ENCODE measurements at regions not wholly inside any gene's neighbourhood (a gene's known extent, or its start where the extent isn't known, plus 50 kb on each side); places are given as distances from the start of the nearest gene placed in this dataset.
A peak's percentile ranks its signal among the peaks of the same experiment; 100 is the strongest.

DNA sequence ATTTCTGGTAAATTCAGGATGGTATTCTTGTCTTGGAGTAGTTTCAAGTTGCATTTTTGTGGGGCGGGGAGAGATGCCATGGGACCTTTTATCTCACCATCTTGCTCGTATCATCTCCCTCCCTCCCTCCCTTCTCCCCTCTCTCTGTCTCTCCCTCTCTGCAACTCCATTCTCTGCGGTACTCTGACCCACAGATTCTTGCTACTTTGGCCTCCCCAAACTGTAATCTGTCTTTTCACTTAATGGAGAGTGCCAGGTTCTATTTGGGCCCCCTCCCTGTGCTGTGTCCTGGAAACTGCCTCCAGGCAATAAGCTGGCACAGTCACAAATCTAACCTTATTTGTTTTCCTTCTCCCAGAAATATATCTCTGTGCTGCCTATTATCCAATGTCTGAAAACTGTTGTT is 175.2 kb downstream of the PAWR start (continued):
- no peak for TF ChIP-seq ETS1 (IDR thresholded peaks at IDR 0.05)
- no peak for TF ChIP-seq CREB1 (CRISPR knock-in tag; IDR thresholded peaks at IDR 0.05; ENCODE audit: low read depth)
- no peak for TF ChIP-seq EZH2phosphoT487 (IDR thresholded peaks at IDR 0.05; ENCODE audit: unreplicated experiment)
- no peak for TF ChIP-seq NANOG (IDR thresholded peaks at IDR 0.05; ENCODE audit: borderline replicate concordance)

DNA sequence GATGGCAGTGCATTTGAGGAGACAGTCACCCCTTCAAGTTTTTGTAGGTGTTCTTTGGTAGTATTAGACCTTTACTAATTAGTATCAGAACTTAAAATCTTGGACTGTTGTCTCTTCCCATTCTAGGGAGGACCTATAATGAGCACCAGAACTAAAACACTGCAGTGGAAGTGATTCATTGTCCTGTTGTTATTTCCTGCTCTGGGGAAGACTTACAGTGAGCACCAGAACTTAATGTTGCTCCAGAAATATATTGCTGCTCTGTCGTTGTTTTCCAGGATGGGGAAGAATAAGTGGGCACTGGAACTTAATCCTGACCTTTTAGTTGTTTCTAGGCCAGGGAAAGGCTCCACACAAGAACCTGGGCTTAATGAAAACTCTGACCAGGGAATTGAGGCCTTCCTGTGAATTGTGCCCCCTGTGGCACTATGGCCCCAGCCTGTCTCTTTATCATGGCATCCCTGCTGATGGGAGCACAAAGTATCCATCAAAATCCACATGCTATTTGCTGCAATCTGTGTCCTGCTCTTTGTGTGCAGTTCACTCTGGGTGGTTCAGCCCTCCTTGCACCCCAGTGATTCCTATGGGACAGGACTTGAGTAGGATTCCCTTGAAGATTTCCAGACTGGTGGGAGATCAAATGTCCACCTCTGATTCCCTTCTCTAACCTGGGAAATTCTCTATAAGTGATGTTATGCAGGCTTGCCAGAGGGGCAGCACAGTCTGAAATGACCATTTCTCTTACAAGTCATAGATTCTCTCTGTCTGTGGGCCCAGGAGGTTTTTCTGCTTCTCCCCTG is 175.8 kb downstream of the PAWR start:
- H3K27ac Mint-ChIP-seq = no peak overlapping the region
- H3K27ac ChIP-seq (ENCODE audit: low read depth) = peak overlapping the region; percentile 65

More for the DNA sequence above, 175.8 kb downstream of the PAWR start:
- Mint-ChIP-seq H3K27me3 (ENCODE audit: insufficient read depth, low read depth, poor library complexity) (peaks cover 3% of the 10 kb centered on the region), H3K9me3 (no peaks in the 10 kb centered on the region; the same call in 2 of the 3 replicates), H3K4me1 (peaks cover 20% of the 10 kb centered on the region), H3K4me3 (no peak overlapping the region), H3K36me3 (ENCODE audit: low read depth) (peaks cover 6% of the 10 kb centered on the region; the same call in 2 of the 3 replicates)
- no peak for DNase-seq (ENCODE audit: low spot score)
- no peak for TF ChIP-seq POLR2AphosphoS5 (IDR thresholded peaks at IDR 0.05; ENCODE audit: low read depth)
- no peak for TF ChIP-seq ZNF462 (CRISPR knock-in tag; IDR thresholded peaks at IDR 0.05)
- no peak for TF ChIP-seq EZH2 (IDR thresholded peaks at IDR 0.05; ENCODE audit: low read depth, unreplicated experiment)
- TF ChIP-seq EZH2phosphoT487 (IDR thresholded peaks at IDR 0.05; ENCODE audit: unreplicated experiment) = no peak
- no peaks in the 10 kb centered on the region for H3K36me3 ChIP-seq (ENCODE audit: insufficient read depth)
- H2AFZ ChIP-seq = no peak overlapping the region
- no peaks in the 10 kb centered on the region for H3K27me3 ChIP-seq (ENCODE audit: insufficient read depth)
- peak overlapping the region; percentile 13; the same call in 1 of the 2 replicates for H3K4me2 ChIP-seq
- no peaks in the 10 kb centered on the region for H4K20me1 ChIP-seq (replicated peaks; ENCODE audit: insufficient read depth)
- no peaks in the 10 kb centered on the region for H3K9me2 ChIP-seq (ENCODE audit: insufficient read depth)
- no peaks in the 10 kb centered on the region for H3F3A ChIP-seq (replicated peaks; ENCODE audit: low read depth)
- H3K79me2 ChIP-seq (replicated peaks; ENCODE audit: insufficient read depth) = no peaks in the 10 kb centered on the region; the same call in 1 of the 2 replicates
- ATAC-seq = no peak; the same call in 2 of the 3 replicates
- peaks cover 26% of the 10 kb centered on the region for H3K4me1 ChIP-seq (ENCODE audit: insufficient read depth)
- H3K4me3 ChIP-seq = no peak overlapping the region

All from GM23338 (cell line).